WERI-Rb-1 (cell line): ENCODE measurements at regions not wholly inside any gene's neighbourhood (a gene's known extent, or its start where the extent isn't known, plus 50 kb on each side); places are given as distances from the start of the nearest gene placed in this dataset.
"Not testable (repeated sequence)": the region's sequence is repeated elsewhere in the genome, so short reads cannot be mapped to it uniquely, and the experiment has no call there.

Experiments used
- DNase-seq: peaks from one replicate; pipeline ENCODE4 v3.0.0-alpha.2; 2020
- H3K27ac ChIP-seq: fragments of 250-450 bp; sonication (Bioruptor Pico); 2 replicates; pipeline ENCODE4 v1.5.1; 2020; ENCODE audit warnings: mild to moderate bottlenecking, moderate library complexity
- H3K27me3 ChIP-seq: fragments of 250-450 bp; sonication (Bioruptor Pico); 2 replicates; pipeline ENCODE4 v1.5.1; 2021; ENCODE audit warnings: mild to moderate bottlenecking, low read depth, moderate library complexity; ENCODE audit not compliant: insufficient read depth, severe bottlenecking
- H3K36me3 ChIP-seq: fragments of 250-450 bp; sonication (Bioruptor Pico); 2 replicates; pipeline ENCODE4 v1.5.1; 2020; ENCODE audit warnings: mild to moderate bottlenecking, moderate library complexity
- H3K4me3 ChIP-seq: 2 replicates; pipeline ENCODE4 v1.5.1; 2011; ENCODE audit warnings: low read depth, mild to moderate bottlenecking, control low read depth, low read length
- H3K9me3 ChIP-seq: fragments of 250-450 bp; sonication (Bioruptor Pico); 2 replicates; pipeline ENCODE4 v1.5.1; 2021; ENCODE audit warnings: mild to moderate bottlenecking, moderate library complexity; ENCODE audit not compliant: severe bottlenecking
- CTCF ChIP-seq: IDR thresholded peaks from 2 replicates; pipeline ENCODE4 v1.5.1; 2011; ENCODE audit warnings: low read depth, mild to moderate bottlenecking, control low read depth, inconsistent platforms, low read length

DNA sequence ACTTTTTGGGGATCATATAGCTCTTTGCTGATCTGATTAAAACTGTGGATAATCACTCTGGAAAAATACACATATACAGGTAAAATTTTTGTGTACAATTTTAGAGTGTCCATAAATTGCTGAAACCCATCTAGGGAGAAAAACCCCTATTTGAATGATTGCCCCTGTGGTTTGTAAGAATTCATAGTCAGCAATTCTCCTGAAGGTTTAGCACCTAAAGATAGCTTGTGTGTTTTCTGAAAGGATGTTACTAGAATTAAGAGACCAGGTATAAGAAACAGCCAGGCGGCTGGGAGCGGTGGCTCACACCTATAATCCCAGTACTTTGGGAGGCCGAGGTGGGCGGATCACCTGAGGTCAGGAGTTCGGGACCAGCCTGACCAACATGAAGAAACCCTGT lies 106.8 kb upstream of the RAP2B start:
- Histone ChIP-seq H3K9me3 (no peaks in the 10 kb centered on the region), H3K4me3 (no peak overlapping the region), H3K27ac (no peak overlapping the region), H3K36me3 (no peaks in the 10 kb centered on the region), H3K27me3 (no peaks in the 10 kb centered on the region)
- TF ChIP-seq CTCF, result no peak
- no peak for DNase-seq

GRCh38 chr3:153055779-153056178 lies 106.2 kb upstream of the RAP2B start:
- no peaks in the 10 kb centered on the region for H3K27me3 ChIP-seq
- DNase-seq, result no peak

DNA sequence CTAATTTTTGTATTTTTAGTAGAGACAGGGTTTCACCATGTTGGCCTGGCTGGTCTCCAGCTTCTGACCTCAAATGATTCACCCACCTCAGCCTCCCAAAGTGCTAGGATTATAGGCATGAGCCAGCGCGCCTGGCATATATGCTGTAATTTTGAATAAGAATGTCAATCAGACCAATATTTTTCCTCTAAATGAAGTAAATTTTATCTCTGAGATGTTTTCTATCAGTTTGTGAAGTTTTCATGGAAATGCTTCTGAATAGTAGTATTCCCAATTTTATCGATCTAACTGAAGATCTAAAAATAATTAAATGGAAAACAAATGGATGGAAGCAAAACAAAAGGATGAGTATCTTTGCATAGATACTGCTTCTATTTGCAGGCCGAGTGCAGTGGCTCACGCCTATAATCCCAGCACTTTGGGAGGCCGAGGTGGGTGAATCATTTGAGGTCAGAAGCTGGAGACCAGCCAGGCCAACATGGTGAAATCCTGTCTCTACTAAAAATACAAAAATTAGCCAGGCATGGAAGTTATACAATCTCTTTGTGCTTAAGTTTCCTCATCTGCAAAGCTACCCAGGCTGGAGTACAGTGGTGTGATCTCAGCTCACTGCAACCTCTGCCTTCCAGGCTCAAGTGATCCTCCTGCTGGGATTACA lies 103.9 kb upstream of the RAP2B start:
- not testable (repeated sequence) for DNase-seq, H3K36me3 ChIP-seq, H3K4me3 ChIP-seq, H3K9me3 ChIP-seq, H3K27ac ChIP-seq, H3K27me3 ChIP-seq

More at GRCh38 chr3:153055779-153056178, 106.2 kb upstream of the RAP2B start:
- Histone ChIP-seq H3K27ac (no peak overlapping the region), H3K9me3 (no peaks in the 10 kb centered on the region), H3K4me3 (no peak overlapping the region), H3K36me3 (no peaks in the 10 kb centered on the region)
- no peak for TF ChIP-seq CTCF

GRCh38 chr3:153060346-153060745 lies 101.7 kb upstream of the RAP2B start:
- H3K9me3 ChIP-seq, result no peaks in the 10 kb centered on the region
- TF ChIP-seq CTCF, result no peak
- no peak for DNase-seq
- no peaks in the 10 kb centered on the region for H3K36me3 ChIP-seq
- no peaks in the 10 kb centered on the region for H3K27me3 ChIP-seq
- H3K4me3 ChIP-seq, result no peak overlapping the region
- H3K27ac ChIP-seq, result no peak overlapping the region

- Histone ChIP-seq H3K4me3 (no peak overlapping the region), H3K36me3 (no peaks in the 10 kb centered on the region), H3K9me3 (no peaks in the 10 kb centered on the region), H3K27me3 (no peaks in the 10 kb centered on the region), H3K27ac (no peak overlapping the region)
- DNase-seq, result no peak
- TF ChIP-seq CTCF, result no peak
These were observed 100.0 kb upstream of the RAP2B start for GRCh38 chr3:153061938-153062528.

DNA sequence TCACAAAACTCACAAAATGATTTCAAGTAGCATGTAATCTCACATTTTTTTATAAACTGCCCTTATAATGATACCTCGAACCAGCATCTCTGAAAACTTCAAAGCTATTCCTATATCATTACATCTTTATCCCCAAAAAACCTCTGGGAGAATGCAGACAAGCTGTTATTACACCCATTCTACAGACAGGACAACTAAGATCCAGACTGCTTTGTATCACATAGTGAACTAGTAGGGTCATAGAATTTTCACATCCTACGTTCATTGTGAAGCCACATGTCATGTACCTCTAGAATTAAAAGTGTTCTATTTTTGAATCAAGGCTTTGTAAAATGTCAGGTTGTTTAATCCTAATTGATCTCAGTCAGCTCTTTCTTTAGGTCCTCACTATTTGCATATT lies 98.7 kb upstream of the RAP2B start:
- H3K27ac ChIP-seq, result no peak overlapping the region
- TF ChIP-seq CTCF, result no peak
- H3K9me3 ChIP-seq, result no peaks in the 10 kb centered on the region
- H3K36me3 ChIP-seq, result no peaks in the 10 kb centered on the region
- no peak for DNase-seq
- no peaks in the 10 kb centered on the region for H3K27me3 ChIP-seq
- H3K4me3 ChIP-seq, result no peak overlapping the region
